Endothelial cell of umbilical vein (primary cell): ENCODE measurements at regions not wholly inside any gene's neighbourhood (a gene's known extent, or its start where the extent isn't known, plus 50 kb on each side); places are given as distances from the start of the nearest gene placed in this dataset.

Experiments used
- BruUV-seq: library from RNA; stranded (reverse); fragments of 400-500 nt; replicated peaks from 2 replicates; lab custom pipeline; 2021; lab: Mats Ljungman, UMichigan
- CTCF ChIA-PET: fragments of 300-600, 350-600 bp; sonication (Branson Sonifier 250); formaldehyde crosslinking; loops from one replicate; lab custom pipeline; 2021; ENCODE audit warnings: antibody characterized with exemption, inconsistent platforms; lab: Charles Lee
- POLR2A ChIA-PET: fragments of 300-600, 350-600 bp; sonication (Branson Sonifier 250); formaldehyde crosslinking; loops from one replicate; lab custom pipeline; 2021; ENCODE audit warnings: antibody characterized with exemption, inconsistent platforms; lab: Charles Lee
- DNase-seq: peaks from one replicate; pipeline ENCODE4 v3.0.0-alpha.2; 2011; ENCODE audit warnings: low read depth, low spot score
- FAIRE-seq: peaks from 2 replicates; lab custom pipeline; 2011; peaks lifted over from hg19 to GRCh38; lab: Jason Lieb, UNC
- H2AFZ ChIP-seq: 2 replicates; pipeline ENCODE4 v1.6.0; 2012; ENCODE audit warnings: low read depth, low read length, control low read depth, inconsistent platforms
- H3K27ac ChIP-seq: 2 replicates; pipeline ENCODE4 v1.5.1; 2011; ENCODE audit warnings: low read depth, mild to moderate bottlenecking, control low read depth, low read length, moderate library complexity; ENCODE audit not compliant: insufficient read depth
- H3K27me3 ChIP-seq, 2 experiments: 2 replicates each; pipeline versions ENCODE4 v1.6.0 to v1.6.1; 2011; ENCODE audit warnings: low read length in 2 of 2, mixed read lengths in 1 of 2; ENCODE audit not compliant: control insufficient read depth in 2 of 2, insufficient read depth in 2 of 2
- H3K36me3 ChIP-seq, 2 experiments: 2 replicates in 1 of 2; 3 replicates in 1 of 2; pipeline ENCODE4 v1.5.1; 2011; ENCODE audit warnings: low read length in 2 of 2, mild to moderate bottlenecking in 1 of 2, moderate library complexity in 1 of 2; ENCODE audit not compliant: control insufficient read depth in 2 of 2, insufficient read depth in 2 of 2; ENCODE audit errors: extremely low read depth in 1 of 2
- H3K4me1 ChIP-seq: 3 replicates; pipeline ENCODE4 v1.5.1; 2011; ENCODE audit warnings: mild to moderate bottlenecking, low read length; ENCODE audit not compliant: control insufficient read depth, insufficient read depth; ENCODE audit errors: extremely low read depth
- H3K4me2 ChIP-seq: 2 replicates; pipeline ENCODE4 v1.6.1; 2011; ENCODE audit warnings: low read length, control low read depth, mixed read lengths; ENCODE audit not compliant: insufficient read depth
- H3K4me3 ChIP-seq, 3 experiments: fragments of 200-600 bp in 1 of 3; sonication (generic), shearing (Covaris generic) in 1 of 3; replicated peaks in 1 of 3; 2 replicates each; pipeline ENCODE4 v1.5.1; 2011 to 2016; ENCODE audit warnings: control low read depth in 3 of 3, low read length in 3 of 3, mild to moderate bottlenecking in 2 of 3, inconsistent platforms in 1 of 3, low read depth in 1 of 3, moderate library complexity in 1 of 3; ENCODE audit not compliant: insufficient read depth in 1 of 3
- H3K79me2 ChIP-seq: 2 replicates; pipeline ENCODE4 v1.6.0; 2012; ENCODE audit warnings: low read length, inconsistent platforms; ENCODE audit not compliant: control insufficient read depth, insufficient read depth
- H3K9ac ChIP-seq: replicated peaks from 2 replicates; pipeline ENCODE3; 2011; ENCODE audit warnings: low read length, control low read depth; ENCODE audit not compliant: insufficient read depth; ENCODE audit errors: extremely low read depth
- H3K9me1 ChIP-seq: replicated peaks from 3 replicates; pipeline ENCODE4 v1.6.0; 2011; ENCODE audit warnings: mild to moderate bottlenecking, low read length; ENCODE audit not compliant: control insufficient read depth, insufficient read depth; ENCODE audit errors: extremely low read depth
- H3K9me3 ChIP-seq: replicated peaks from 2 replicates; pipeline ENCODE4 v1.5.1; 2012; ENCODE audit warnings: low read length, inconsistent platforms; ENCODE audit not compliant: control insufficient read depth, insufficient read depth
- H4K20me1 ChIP-seq: replicated peaks from 2 replicates; pipeline ENCODE3; 2011; ENCODE audit warnings: mild to moderate bottlenecking, low read length; ENCODE audit not compliant: control insufficient read depth, insufficient read depth; ENCODE audit errors: extremely low read depth
- CTCF ChIP-seq, 2 donors: IDR thresholded peaks; 1 replicate in 1 of 2; 2 replicates in 1 of 2; pipeline ENCODE4 v1.5.1; 2011; ENCODE audit warnings: low read length in 2 of 2, mild to moderate bottlenecking in 2 of 2, moderate library complexity in 2 of 2, control low read depth in 1 of 2, inconsistent platforms in 1 of 2, low read depth in 1 of 2; ENCODE audit not compliant: insufficient read depth in 1 of 2; ENCODE audit errors: extremely low read depth in 1 of 2
- EZH2 ChIP-seq: IDR thresholded peaks from 2 replicates; pipeline ENCODE4 v1.6.1; 2012; ENCODE audit warnings: borderline replicate concordance, low read depth, mild to moderate bottlenecking, moderate library complexity, low read length, inconsistent platforms; ENCODE audit not compliant: severe bottlenecking
- FOS ChIP-seq: IDR thresholded peaks from 2 replicates; pipeline ENCODE4 v1.6.1; 2011; ENCODE audit warnings: mild to moderate bottlenecking, low read length, moderate library complexity, borderline replicate concordance; ENCODE audit not compliant: insufficient read depth
- GATA2 ChIP-seq: IDR thresholded peaks from 2 replicates; pipeline ENCODE4 v1.7.0; 2011; ENCODE audit warnings: low read depth, mild to moderate bottlenecking, moderate library complexity, mixed read lengths, low read length; ENCODE audit not compliant: insufficient read length, insufficient read depth
- JUN ChIP-seq: IDR thresholded peaks from 2 replicates; pipeline ENCODE4 v1.6.1; 2011; ENCODE audit warnings: borderline replicate concordance, low read depth; ENCODE audit not compliant: insufficient read length, insufficient read depth
- MAX ChIP-seq: IDR thresholded peaks from 2 replicates; pipeline ENCODE4 v1.6.1; 2011; ENCODE audit not compliant: insufficient read depth, insufficient read length
- MYC ChIP-seq: IDR thresholded peaks from one replicate; pipeline ENCODE4 v1.6.1; 2011; ENCODE audit warnings: mild to moderate bottlenecking, low read depth, low read length
- POLR2A ChIP-seq: IDR thresholded peaks from 2 replicates; pipeline ENCODE4 v1.6.1; 2012; ENCODE audit warnings: low read depth, mild to moderate bottlenecking, control low read depth, low read length
- POLR2AphosphoS5 ChIP-seq: IDR thresholded peaks from 2 replicates; pipeline ENCODE4 v1.6.1; 2012; ENCODE audit warnings: low read depth, mild to moderate bottlenecking, control low read depth, low read length, moderate library complexity; ENCODE audit not compliant: insufficient read depth
- dilution Hi-C: fragments of 300-500 bp; cut with MboI; formaldehyde crosslinking; loops from one replicate; pipeline ENCODE4 v1.15.0; 2019; ENCODE audit warnings: low sequenced_read_pairs; ENCODE audit not compliant: extremely low pct_ligation_motif_present
- intact Hi-C: fragments of 100-400 bp; cut with micrococcal nuclease; formaldehyde crosslinking; loops from one replicate; pipeline ENCODE4 v1.10.0; 2022

DNA sequence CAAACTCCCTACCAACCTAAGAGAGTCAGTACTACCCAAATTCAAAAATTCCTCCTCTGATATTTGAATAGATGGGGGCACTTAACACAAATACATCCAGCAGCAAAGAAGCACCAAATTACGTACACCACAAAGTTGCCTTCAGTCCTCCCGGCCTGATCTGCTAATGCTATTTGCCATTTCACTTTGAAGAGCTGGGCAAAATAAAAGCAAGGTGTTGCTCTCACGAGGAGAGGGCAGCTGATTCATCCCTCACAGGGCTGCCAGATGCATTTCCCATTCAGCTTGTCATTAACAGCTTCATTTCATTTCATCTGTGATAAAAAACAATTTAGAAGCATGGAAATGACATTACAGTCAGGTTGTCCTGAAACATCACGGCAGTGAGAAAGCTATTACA is 283.4 kb upstream of the VEPH1 start:
- H3K27me3 ChIP-seq: no peaks in the 10 kb centered on the region
- CTCF ChIA-PET: no interaction called here
- no TSS peak for BruUV-seq
- intact Hi-C loops: no loop called here
- no peaks in the 10 kb centered on the region for H3K4me1 ChIP-seq
- FAIRE-seq (no peak), DNase-seq (no peak)
- dilution Hi-C loops: no loop called here
- H3K9ac ChIP-seq: no peak overlapping the region
- no peaks in the 10 kb centered on the region for H3K9me1 ChIP-seq
- H3K79me2 ChIP-seq: no peaks in the 10 kb centered on the region
- H3K4me3 ChIP-seq: no peak overlapping the region
- H2AFZ ChIP-seq: no peak overlapping the region
- no peaks in the 10 kb centered on the region for H3K9me3 ChIP-seq
- TF ChIP-seq GATA2 (no peak), EZH2 (no peak)
- H3K4me2 ChIP-seq: no peak overlapping the region
- no peaks in the 10 kb centered on the region for H3K36me3 ChIP-seq
- POLR2A ChIA-PET: no interaction called here
- no peak overlapping the region for H3K27ac ChIP-seq
- H4K20me1 ChIP-seq: no peaks in the 10 kb centered on the region

- BruUV-seq: no TSS peak
- CTCF ChIA-PET: no interaction called here
- H3K4me3 ChIP-seq: no peak overlapping the region
- no peak overlapping the region for H3K9ac ChIP-seq
- H3K4me1 ChIP-seq: no peaks in the 10 kb centered on the region
- POLR2A ChIA-PET: no interaction called here
- no peak overlapping the region for H3K27ac ChIP-seq
- FAIRE-seq (no peak), DNase-seq (no peak)
- no peaks in the 10 kb centered on the region for H3K9me1 ChIP-seq
- no peak overlapping the region for H2AFZ ChIP-seq
- intact Hi-C loops: no loop called here
- no peaks in the 10 kb centered on the region for H3K36me3 ChIP-seq
- dilution Hi-C loops: no loop called here
- H3K4me2 ChIP-seq: no peak overlapping the region
- no peaks in the 10 kb centered on the region for H3K9me3 ChIP-seq
- H3K27me3 ChIP-seq: no peaks in the 10 kb centered on the region
- H4K20me1 ChIP-seq: no peaks in the 10 kb centered on the region
- H3K79me2 ChIP-seq: no peaks in the 10 kb centered on the region
- TF ChIP-seq MYC (no peak), POLR2A (no peak), EZH2 (no peak), MAX (no peak), CTCF (IDR thresholded peaks at IDR 0.05; ENCODE audit: extremely low read depth in 1 of 2, insufficient read depth in 1 of 2, low read depth in 1 of 2, low read length in 2 of 2) (no peak), POLR2AphosphoS5 (no peak), GATA2 (no peak), FOS (no peak), JUN (no peak)
Observed at GRCh38 chr3:157786211-157786610, 283.0 kb upstream of the VEPH1 start.
